Psoas muscle (tissue), 7 donors: ENCODE measurements at regions not wholly inside any gene's neighbourhood (a gene's known extent, or its start where the extent isn't known, plus 50 kb on each side); places are given as distances from the start of the nearest gene placed in this dataset.

ENCODE experiments used
- ATAC-seq, 4 donors: fragments of 200-7000 bp; cut with Tn5 transposase; one replicate each; pipeline ENCODE4 v1.9.1; 2020; ENCODE audit warnings: moderate library complexity in 3 of 4, mild to moderate bottlenecking in 2 of 4
- DNase-seq, 2 donors: peaks; one replicate each; pipeline ENCODE4 v3.0.0-alpha.2; 2020
- H3K27ac ChIP-seq: fragments of 200-600 bp; one replicate; pipeline ENCODE4 v1.8.0; 2022
- H3K27me3 ChIP-seq, 3 donors: fragments of 200-600 bp in 1 of 3; one replicate each; pipeline versions ENCODE4 v1.6.1 to v1.8.0; 2013 to 2022; ENCODE audit warnings: low read length in 2 of 3, mild to moderate bottlenecking in 2 of 3, moderate library complexity in 1 of 3; ENCODE audit not compliant: insufficient read depth in 3 of 3
- H3K36me3 ChIP-seq, 2 donors: fragments of 200-600 bp in 1 of 2; one replicate each; pipeline versions ENCODE4 v1.6.1 to v1.8.0; 2013 to 2022; ENCODE audit warnings: low read depth in 1 of 2, mild to moderate bottlenecking in 1 of 2, moderate library complexity in 1 of 2; ENCODE audit not compliant: insufficient read depth in 1 of 2
- H3K4me1 ChIP-seq: fragments of 200-600 bp; one replicate; pipeline ENCODE4 v1.8.0; 2022
- H3K4me3 ChIP-seq: fragments of 200-600 bp; one replicate; pipeline ENCODE4 v1.8.0; 2022; ENCODE audit warnings: mild to moderate bottlenecking
- H3K9me3 ChIP-seq: fragments of 200-600 bp; one replicate; pipeline ENCODE4 v1.8.0; 2022
- WGBS, 3 donors: extraction: QIAGEN DNeasy Blood & Tissue Kit; methylation state at CpG; one replicate each; pipeline versions ENCODE4 v1.1.6 to v1.1.7; 2013; 5-methylcytosine and 5-hydroxymethylcytosine counted together
- intact Hi-C, 2 donors: fragments of 100-400 bp; cut with DNase I; formaldehyde crosslinking; loops; one replicate each; pipeline versions ENCODE4 v1.11.0 to v1.14.2; 2022
- TF ChIP-seq, protein P1 (sequence below): fragments of 200-600 bp; IDR thresholded peaks from one replicate; pipeline ENCODE4 v1.8.0; 2022; ENCODE audit warnings: antibody characterized with exemption
- donor health status: healthy with polysubstance abuse.
- donor health status: DM: no; HTN: no; CAD: no; lungs with moderate emphysema.
- donor health status: Bipolar disorder and iron deficiency.
- donor health status: healthy.
- donor health status: DM: yes; HTN: yes; CAD: no.
- donor health status: DM: no; HTN: no; CAD: no.
- donor health status: DM: yes; HTN: yes; CAD: no.

DNA sequence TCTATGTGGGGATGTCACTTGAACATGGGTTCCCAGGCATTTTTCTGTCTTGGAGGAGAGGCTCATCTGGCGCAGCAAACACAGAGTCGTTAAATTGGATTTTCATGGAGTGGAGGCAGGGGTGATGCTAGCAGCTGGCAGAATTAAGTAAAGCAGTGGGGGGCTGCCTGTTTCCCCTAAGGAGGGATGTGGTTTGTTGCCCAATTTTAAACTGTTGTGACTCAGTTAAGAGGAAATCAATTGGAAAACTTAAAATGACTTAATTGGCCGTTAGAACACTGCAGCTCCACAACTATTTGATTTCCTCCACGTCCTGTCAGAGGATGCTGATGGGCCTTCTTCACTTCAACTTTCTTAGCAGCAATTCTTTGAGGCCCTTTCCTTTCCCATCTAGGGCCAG is 354.1 kb upstream of the ATP5MC3 start:
- no peaks in the 10 kb centered on the region for H3K27me3 ChIP-seq
- intact Hi-C loops = no loop called here
- 53 to 72% (median 56%) methylated on average over 4 of the region's 4 CpGs for WGBS, 3 donors
- H3K4me3 ChIP-seq = no peak overlapping the region
- no peak for ATAC-seq
- TF ChIP-seq, protein P1, sequence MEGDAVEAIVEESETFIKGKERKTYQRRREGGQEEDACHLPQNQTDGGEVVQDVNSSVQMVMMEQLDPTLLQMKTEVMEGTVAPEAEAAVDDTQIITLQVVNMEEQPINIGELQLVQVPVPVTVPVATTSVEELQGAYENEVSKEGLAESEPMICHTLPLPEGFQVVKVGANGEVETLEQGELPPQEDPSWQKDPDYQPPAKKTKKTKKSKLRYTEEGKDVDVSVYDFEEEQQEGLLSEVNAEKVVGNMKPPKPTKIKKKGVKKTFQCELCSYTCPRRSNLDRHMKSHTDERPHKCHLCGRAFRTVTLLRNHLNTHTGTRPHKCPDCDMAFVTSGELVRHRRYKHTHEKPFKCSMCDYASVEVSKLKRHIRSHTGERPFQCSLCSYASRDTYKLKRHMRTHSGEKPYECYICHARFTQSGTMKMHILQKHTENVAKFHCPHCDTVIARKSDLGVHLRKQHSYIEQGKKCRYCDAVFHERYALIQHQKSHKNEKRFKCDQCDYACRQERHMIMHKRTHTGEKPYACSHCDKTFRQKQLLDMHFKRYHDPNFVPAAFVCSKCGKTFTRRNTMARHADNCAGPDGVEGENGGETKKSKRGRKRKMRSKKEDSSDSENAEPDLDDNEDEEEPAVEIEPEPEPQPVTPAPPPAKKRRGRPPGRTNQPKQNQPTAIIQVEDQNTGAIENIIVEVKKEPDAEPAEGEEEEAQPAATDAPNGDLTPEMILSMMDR = no peak
- H3K4me1 ChIP-seq = no peaks in the 10 kb centered on the region
- DNase-seq = no peak
- no peaks in the 10 kb centered on the region for H3K36me3 ChIP-seq
- no peaks in the 10 kb centered on the region for H3K9me3 ChIP-seq
- no peak overlapping the region for H3K27ac ChIP-seq

DNA sequence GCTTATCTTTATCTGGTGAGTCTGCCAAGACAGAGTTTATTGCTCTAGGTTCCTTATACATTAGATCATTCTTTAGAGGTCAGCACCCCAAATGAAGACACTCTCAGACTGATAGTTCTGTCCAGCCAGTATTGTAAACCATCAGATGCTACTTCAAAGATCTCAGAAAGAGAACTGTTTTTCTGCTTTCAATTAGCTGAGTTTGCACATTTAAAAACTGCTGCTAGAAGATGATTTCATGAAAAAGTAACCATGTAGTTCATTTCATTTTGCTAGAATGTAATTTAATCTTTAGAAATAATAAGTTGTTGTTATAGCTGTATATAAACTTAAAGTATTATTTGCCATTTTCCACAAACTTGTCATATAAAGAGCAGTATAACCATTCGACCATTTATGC is 344.5 kb upstream of the ATP5MC3 start:
- WGBS, 3 donors = 62 to 80% (median 67%) methylated on average over 1 of the region's 1 CpG

DNA sequence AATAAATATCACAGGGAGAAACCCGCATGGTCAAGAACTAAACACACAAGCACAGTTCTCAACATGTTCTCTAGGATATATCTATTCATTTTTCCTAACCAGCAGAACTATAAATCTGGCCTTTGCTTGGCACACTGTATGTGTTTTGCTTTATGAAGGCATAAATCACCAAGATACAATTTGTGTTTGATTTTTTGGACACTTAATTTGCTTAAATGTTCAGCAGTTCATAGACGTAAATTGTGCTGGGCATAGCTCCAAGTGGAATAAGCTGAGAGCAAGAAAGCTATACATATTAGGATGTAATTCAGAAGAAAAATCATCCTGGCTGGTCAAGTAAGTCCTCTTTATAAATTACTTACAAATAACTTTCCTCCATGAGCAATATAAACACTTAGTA is 341.5 kb upstream of the ATP5MC3 start:
- ATAC-seq = no peak
- H3K9me3 ChIP-seq = no peaks in the 10 kb centered on the region
- no peaks in the 10 kb centered on the region for H3K27me3 ChIP-seq
- H3K4me3 ChIP-seq = no peak overlapping the region
- no peak for DNase-seq
- no peaks in the 10 kb centered on the region for H3K4me1 ChIP-seq
- 54 to 77% (median 57%) methylated on average over 2 of the region's 2 CpGs for WGBS, 3 donors
- no peak overlapping the region for H3K27ac ChIP-seq
- TF ChIP-seq, protein P1 = no peak
- H3K36me3 ChIP-seq = no peaks in the 10 kb centered on the region
- intact Hi-C loops = no loop called here

More for the DNA sequence above, 344.5 kb upstream of the ATP5MC3 start:
- TF ChIP-seq, protein P1 = no peak
- no peak overlapping the region for H3K4me3 ChIP-seq
- H3K4me1 ChIP-seq = no peaks in the 10 kb centered on the region
- DNase-seq (no peak), ATAC-seq (no peak)
- H3K27me3 ChIP-seq = no peaks in the 10 kb centered on the region
- no peaks in the 10 kb centered on the region for H3K9me3 ChIP-seq
- no peaks in the 10 kb centered on the region for H3K36me3 ChIP-seq
- intact Hi-C loops = no loop called here
- no peak overlapping the region for H3K27ac ChIP-seq

DNA sequence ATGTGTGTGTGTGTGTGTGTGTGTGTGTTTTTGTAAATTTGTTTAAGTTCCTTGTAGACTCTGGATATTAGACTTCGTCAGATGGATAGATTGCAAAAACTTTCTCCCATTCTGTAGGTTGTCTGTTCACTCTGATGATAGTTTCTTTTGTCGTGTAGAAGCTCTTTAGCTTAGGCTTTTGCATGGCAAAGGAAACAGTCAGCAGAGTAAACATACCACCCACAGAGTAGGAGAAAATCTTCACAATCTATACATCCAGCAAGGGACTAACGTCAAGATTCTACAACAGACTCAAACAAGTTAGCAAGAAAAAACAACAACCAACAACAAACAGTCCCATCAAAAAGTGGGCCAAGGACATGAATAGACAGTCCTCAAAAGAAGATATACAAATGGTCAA is 336.7 kb upstream of the ATP5MC3 start:
- DNase-seq (no peak), ATAC-seq (no peak)
- Histone ChIP-seq H3K4me3 (no peak overlapping the region), H3K27ac (no peak overlapping the region), H3K4me1 (no peaks in the 10 kb centered on the region), H3K27me3 (no peaks in the 10 kb centered on the region), H3K9me3 (no peaks in the 10 kb centered on the region), H3K36me3 (no peaks in the 10 kb centered on the region)
- TF ChIP-seq, protein P1 = no peak
- intact Hi-C loops = no loop called here
- WGBS, 3 donors = 45 to 51% (median 45%) methylated on average over 3 of the region's 3 CpGs

DNA sequence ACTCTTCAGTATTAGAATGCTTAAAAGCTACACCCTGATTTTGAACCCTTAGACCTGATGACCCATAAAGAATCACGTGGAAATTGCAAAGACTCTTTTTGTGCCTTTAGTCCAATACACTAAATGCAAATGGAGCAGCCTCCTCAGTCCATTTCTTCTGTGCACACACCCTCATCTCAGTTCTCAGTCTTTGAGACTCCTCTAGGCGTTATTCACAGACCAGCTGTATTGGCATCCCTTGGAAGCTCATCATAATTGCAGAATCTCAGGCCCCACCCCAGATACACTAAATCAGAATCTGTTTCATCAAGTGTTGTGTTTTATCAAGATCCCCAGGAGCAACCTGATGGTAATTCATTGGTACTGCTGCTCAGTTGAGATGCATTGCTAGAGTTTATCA is 335.0 kb upstream of the ATP5MC3 start:
- TF ChIP-seq, protein P1 = no peak
- H3K27me3 ChIP-seq = no peaks in the 10 kb centered on the region

More for the DNA sequence above, 335.0 kb upstream of the ATP5MC3 start:
- Histone ChIP-seq H3K4me1 (no peaks in the 10 kb centered on the region), H3K4me3 (no peak overlapping the region), H3K9me3 (no peaks in the 10 kb centered on the region), H3K36me3 (no peaks in the 10 kb centered on the region), H3K27ac (no peak overlapping the region)
- WGBS, 3 donors = 62 to 75% (median 73%) methylated on average over 2 of the region's 2 CpGs
- intact Hi-C loops = no loop called here
- ATAC-seq (no peak), DNase-seq (no peak)
